Keratinocyte (primary cell): ENCODE measurements at regions not wholly inside any gene's neighbourhood (a gene's known extent, or its start where the extent isn't known, plus 50 kb on each side); places are given as distances from the start of the nearest gene placed in this dataset.

Experiments
- DNase-seq: peaks from one replicate; pipeline ENCODE4 v3.0.0-alpha.2; 2011; ENCODE audit warnings: low read depth, missing footprints, low spot score
- FAIRE-seq: peaks from 2 replicates; lab custom pipeline; 2011; peaks lifted over from hg19 to GRCh38; lab: Jason Lieb, UNC
- H2AFZ ChIP-seq: 2 replicates; pipeline ENCODE4 v1.6.0; 2012; ENCODE audit warnings: low read length, control low read depth, inconsistent platforms; ENCODE audit not compliant: control insufficient read depth
- H3K27ac ChIP-seq: 2 replicates; pipeline ENCODE4 v1.5.1; 2011; ENCODE audit warnings: low read length; ENCODE audit not compliant: control insufficient read depth, insufficient read depth
- H3K27me3 ChIP-seq: 3 replicates; pipeline ENCODE4 v1.6.0; 2011; ENCODE audit warnings: low read length; ENCODE audit not compliant: control insufficient read depth, insufficient read depth; ENCODE audit errors: extremely low read depth
- H3K36me3 ChIP-seq, 2 experiments: 2 replicates in 1 of 2; 3 replicates in 1 of 2; pipeline ENCODE4 v1.5.1; 2011; ENCODE audit warnings: low read length in 2 of 2, mild to moderate bottlenecking in 1 of 2; ENCODE audit not compliant: control insufficient read depth in 2 of 2, insufficient read depth in 2 of 2; ENCODE audit errors: extremely low read depth in 1 of 2
- H3K4me1 ChIP-seq: 3 replicates; pipeline ENCODE4 v1.5.1; 2011; ENCODE audit warnings: low read length; ENCODE audit not compliant: control insufficient read depth, insufficient read depth; ENCODE audit errors: extremely low read depth
- H3K4me2 ChIP-seq: 3 replicates; pipeline ENCODE4 v1.6.0; 2011; ENCODE audit warnings: low read depth, low read length; ENCODE audit not compliant: control insufficient read depth, insufficient read depth; ENCODE audit errors: extremely low read depth
- H3K4me3 ChIP-seq, 3 experiments: fragments of 200-600 bp in 1 of 3; sonication (generic) in 1 of 3; 2 replicates in 2 of 3; 3 replicates in 1 of 3; pipeline ENCODE4 v1.5.1; 2011 to 2016; ENCODE audit warnings: low read length in 3 of 3, mild to moderate bottlenecking in 3 of 3, control low read depth in 2 of 3, inconsistent platforms in 1 of 3, low read depth in 1 of 3, mixed read lengths in 1 of 3, mixed run types in 1 of 3, moderate library complexity in 1 of 3; ENCODE audit not compliant: control insufficient read depth in 2 of 3, insufficient read depth in 2 of 3; ENCODE audit errors: extremely low read depth in 1 of 3
- H3K79me2 ChIP-seq: 2 replicates; pipeline ENCODE4 v1.6.0; 2012; ENCODE audit warnings: low read length; ENCODE audit not compliant: control insufficient read depth, insufficient read depth
- H3K9ac ChIP-seq: 3 replicates; pipeline ENCODE4 v1.6.0; 2011; ENCODE audit warnings: low read length; ENCODE audit not compliant: control insufficient read depth, insufficient read depth; ENCODE audit errors: extremely low read depth
- H3K9me1 ChIP-seq: 3 replicates; pipeline ENCODE4 v1.6.0; 2011; ENCODE audit warnings: low read length; ENCODE audit not compliant: control insufficient read depth, insufficient read depth; ENCODE audit errors: extremely low read depth
- H3K9me3 ChIP-seq: 2 replicates; pipeline ENCODE4 v1.5.1; 2012; ENCODE audit warnings: low read depth, low read length; ENCODE audit not compliant: control insufficient read depth
- H4K20me1 ChIP-seq: 3 replicates; pipeline ENCODE4 v1.6.0; 2011; ENCODE audit warnings: low read length; ENCODE audit not compliant: control insufficient read depth, insufficient read depth; ENCODE audit errors: extremely low read depth
- EZH2 ChIP-seq: IDR thresholded peaks from one replicate; pipeline ENCODE4 v1.6.1; 2012; ENCODE audit warnings: inconsistent platforms, mild to moderate bottlenecking, low read length, moderate library complexity
- dilution Hi-C: fragments of 300-500 bp; cut with MboI; formaldehyde crosslinking; loops from one replicate; pipeline ENCODE4 v1.7.0; 2020; ENCODE audit warnings: low sequenced_read_pairs; ENCODE audit not compliant: extremely low pct_ligation_motif_present
- TF ChIP-seq, protein P1 (sequence below), 3 experiments: IDR thresholded peaks in 1 of 3; conservative IDR thresholded peaks in 1 of 3; optimal IDR thresholded peaks in 1 of 3; 2 replicates in 2 of 3; 3 replicates in 1 of 3; pipeline versions ENCODE3 to v1.5.1; 2011; ENCODE audit warnings: low read length in 3 of 3, mild to moderate bottlenecking in 3 of 3, moderate library complexity in 2 of 3, control low read depth in 1 of 3, inconsistent platforms in 1 of 3; ENCODE audit not compliant: insufficient read depth in 2 of 3; ENCODE audit errors: extremely low read depth in 1 of 3

- Histone ChIP-seq H3K4me1 (no peaks in the 10 kb centered on the region), H4K20me1 (no peaks in the 10 kb centered on the region), H3K9me3 (no peaks in the 10 kb centered on the region), H3K27me3 (no peaks in the 10 kb centered on the region), H3K9ac (no peak overlapping the region), H3K4me3 (no peak overlapping the region), H3K36me3 (no peaks in the 10 kb centered on the region), H2AFZ (no peak overlapping the region), H3K79me2 (no peaks in the 10 kb centered on the region), H3K9me1 (no peaks in the 10 kb centered on the region), H3K4me2 (no peak overlapping the region), H3K27ac (no peak overlapping the region)
- TF ChIP-seq, protein P1, sequence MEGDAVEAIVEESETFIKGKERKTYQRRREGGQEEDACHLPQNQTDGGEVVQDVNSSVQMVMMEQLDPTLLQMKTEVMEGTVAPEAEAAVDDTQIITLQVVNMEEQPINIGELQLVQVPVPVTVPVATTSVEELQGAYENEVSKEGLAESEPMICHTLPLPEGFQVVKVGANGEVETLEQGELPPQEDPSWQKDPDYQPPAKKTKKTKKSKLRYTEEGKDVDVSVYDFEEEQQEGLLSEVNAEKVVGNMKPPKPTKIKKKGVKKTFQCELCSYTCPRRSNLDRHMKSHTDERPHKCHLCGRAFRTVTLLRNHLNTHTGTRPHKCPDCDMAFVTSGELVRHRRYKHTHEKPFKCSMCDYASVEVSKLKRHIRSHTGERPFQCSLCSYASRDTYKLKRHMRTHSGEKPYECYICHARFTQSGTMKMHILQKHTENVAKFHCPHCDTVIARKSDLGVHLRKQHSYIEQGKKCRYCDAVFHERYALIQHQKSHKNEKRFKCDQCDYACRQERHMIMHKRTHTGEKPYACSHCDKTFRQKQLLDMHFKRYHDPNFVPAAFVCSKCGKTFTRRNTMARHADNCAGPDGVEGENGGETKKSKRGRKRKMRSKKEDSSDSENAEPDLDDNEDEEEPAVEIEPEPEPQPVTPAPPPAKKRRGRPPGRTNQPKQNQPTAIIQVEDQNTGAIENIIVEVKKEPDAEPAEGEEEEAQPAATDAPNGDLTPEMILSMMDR (optimal IDR thresholded peaks at IDR 0.05 in 1 of 3, IDR thresholded peaks at IDR 0.05 in 1 of 3, conservative IDR thresholded peaks at IDR 0.05 in 1 of 3; ENCODE audit: extremely low read depth in 1 of 3, insufficient read depth in 2 of 3, low read length in 3 of 3) = no peak
- TF ChIP-seq EZH2 = no peak
- no peak for DNase-seq
- FAIRE-seq = no peak
- dilution Hi-C loops = no loop called here
Observed at GRCh38 chr7:52294942-52295341, 740.5 kb upstream of the POM121L12 start.

DNA sequence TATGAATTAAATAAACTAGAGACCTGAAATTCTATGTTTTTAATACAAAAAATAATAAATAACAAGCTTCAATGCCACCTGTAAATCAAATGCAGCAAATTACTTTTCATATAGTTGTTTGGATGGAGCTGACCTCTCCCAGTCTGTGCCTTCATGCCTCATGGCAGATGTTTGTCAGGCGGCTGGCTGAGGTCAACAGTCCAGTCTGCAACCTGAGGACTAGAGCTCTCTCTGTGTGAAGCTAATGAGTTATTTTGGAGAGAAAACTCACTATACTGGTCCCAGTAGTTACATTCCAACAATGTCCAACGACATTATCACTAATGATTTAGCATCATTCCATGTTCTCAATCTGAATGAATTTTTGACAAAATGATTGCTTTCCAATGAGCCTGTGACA lies 746.2 kb upstream of the POM121L12 start:
- Histone ChIP-seq H4K20me1 (no peaks in the 10 kb centered on the region), H3K36me3 (no peaks in the 10 kb centered on the region), H3K9me1 (no peaks in the 10 kb centered on the region), H3K79me2 (no peaks in the 10 kb centered on the region), H2AFZ (no peak overlapping the region), H3K9ac (no peak overlapping the region), H3K27me3 (no peaks in the 10 kb centered on the region), H3K27ac (no peak overlapping the region), H3K4me3 (no peak overlapping the region), H3K4me2 (no peak overlapping the region), H3K4me1 (no peaks in the 10 kb centered on the region), H3K9me3 (no peaks in the 10 kb centered on the region)
- DNase-seq (no peak), FAIRE-seq (no peak)
- dilution Hi-C loops = no loop called here
- no peak for TF ChIP-seq EZH2
- TF ChIP-seq, protein P1 (optimal IDR thresholded peaks at IDR 0.05 in 1 of 3, IDR thresholded peaks at IDR 0.05 in 1 of 3, conservative IDR thresholded peaks at IDR 0.05 in 1 of 3; ENCODE audit: extremely low read depth in 1 of 3, insufficient read depth in 2 of 3, low read length in 3 of 3) = no peak
